ENCODE measurements at regions not wholly inside any gene's neighbourhood (a gene's known extent, or its start where the extent isn't known, plus 50 kb on each side); places are given as distances from the start of the nearest gene placed in this dataset.

GRCh38 chr16:73364413-73364812 is 316.5 kb upstream of the ZFHX3 start (continued):
- TF ChIP-seq CHD7 (IDR thresholded peaks at IDR 0.05; ENCODE audit: insufficient replicate concordance, low read length) (no peak), TCF12 (IDR thresholded peaks at IDR 0.05; ENCODE audit: low read depth, low read length) (no peak), ASH2L (IDR thresholded peaks at IDR 0.05; ENCODE audit: low read length) (no peak), SP2 (IDR thresholded peaks at IDR 0.05; ENCODE audit: low read length) (no peak), JUN (IDR thresholded peaks at IDR 0.05; ENCODE audit: low read depth, low read length) (no peak), TAF7 (optimal IDR thresholded peaks at IDR 0.05; ENCODE audit: borderline replicate concordance, low read depth, low read length) (no peak), RNF2 (IDR thresholded peaks at IDR 0.05; ENCODE audit: borderline replicate concordance, low read depth, low read length, missing control alignments, poor library complexity, severe bottlenecking) (no peak), SAP30 (IDR thresholded peaks at IDR 0.05; ENCODE audit: insufficient read depth, insufficient replicate concordance, low read length) (no peak), NANOG (IDR thresholded peaks at IDR 0.05; ENCODE audit: insufficient read depth, low read depth, low read length, poor library complexity, severe bottlenecking) (no peak), CHD2 (IDR thresholded peaks at IDR 0.05; ENCODE audit: low read length) (no peak), SP4 (IDR thresholded peaks at IDR 0.05; ENCODE audit: low read length) (no peak), RBBP5 (IDR thresholded peaks at IDR 0.05; ENCODE audit: borderline replicate concordance, low read depth, low read length) (no peak)

Measured in H1 (cell line).